GM19025 (cell line): ENCODE measurements at regions not wholly inside any gene's neighbourhood (a gene's known extent, or its start where the extent isn't known, plus 50 kb on each side); places are given as distances from the start of the nearest gene placed in this dataset.

Source experiments
- ATAC-seq: cut with Tn5 transposase; IDR thresholded peaks from one replicate; pipeline ENCODE4 v1.9.1; 2021; ENCODE audit warnings: mild to moderate bottlenecking, low read depth, moderate library complexity; ENCODE audit not compliant: unreplicated experiment

- ATAC-seq: peak; percentile 59
These were observed 607.7 kb downstream of the PYDC2 start for GRCh38 chr3:192068464-192069254.

DNA sequence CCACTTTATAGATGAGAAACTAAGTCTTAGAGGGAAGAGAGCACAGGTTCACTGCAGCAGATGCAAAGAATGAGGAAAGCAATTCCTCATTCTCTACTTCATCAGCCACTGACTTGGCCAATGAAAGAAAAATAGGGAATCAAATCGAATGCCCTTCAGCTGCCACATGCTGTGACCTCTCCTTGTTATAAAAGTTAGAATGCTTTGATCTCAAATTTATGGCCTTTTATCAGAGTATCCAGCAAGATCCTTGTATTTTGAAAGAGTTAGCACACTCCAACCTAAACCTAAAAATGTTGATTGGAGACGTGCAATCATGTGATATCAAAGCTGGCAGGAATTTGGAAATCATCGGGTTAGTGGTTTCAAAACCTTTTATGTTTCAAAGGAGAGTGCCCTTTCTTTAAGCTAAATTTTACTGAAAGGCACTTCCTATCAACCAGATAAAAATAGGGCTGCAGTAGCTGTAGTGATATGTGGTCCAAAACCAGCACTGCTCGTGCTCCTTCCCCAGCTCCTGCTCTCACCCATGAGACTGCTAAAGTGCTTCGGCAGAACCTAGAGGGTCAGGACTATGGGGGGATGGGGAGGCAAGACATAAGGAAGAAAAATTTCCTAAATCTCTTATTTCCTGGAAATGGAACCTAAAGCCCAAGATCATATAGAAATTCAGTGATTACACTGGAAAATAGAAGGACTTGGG, 617.0 kb downstream of the PYDC2 start:
- ATAC-seq: no peak

- no peak for ATAC-seq
These were observed 618.1 kb downstream of the PYDC2 start for GRCh38 chr3:192079098-192079497.

DNA sequence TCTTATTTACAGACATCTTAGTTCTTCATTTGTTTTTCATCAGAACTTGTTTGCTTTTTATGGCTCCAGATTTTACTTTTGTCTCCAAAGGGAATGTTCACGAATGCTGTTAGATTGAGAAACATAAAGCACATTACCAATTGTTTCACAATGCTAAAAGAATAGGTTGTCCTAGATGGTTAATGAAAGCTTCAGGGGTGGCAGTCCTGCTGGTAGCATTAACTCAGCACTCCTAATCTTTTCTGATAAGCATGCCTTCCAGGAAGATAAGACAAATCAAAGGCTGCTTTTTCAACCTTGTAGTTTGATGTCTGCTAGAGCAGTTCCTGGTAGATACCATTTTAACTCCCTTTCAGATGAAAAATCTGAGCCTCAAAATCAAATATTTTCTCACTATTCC, 619.4 kb downstream of the PYDC2 start:
- no peak for ATAC-seq

DNA sequence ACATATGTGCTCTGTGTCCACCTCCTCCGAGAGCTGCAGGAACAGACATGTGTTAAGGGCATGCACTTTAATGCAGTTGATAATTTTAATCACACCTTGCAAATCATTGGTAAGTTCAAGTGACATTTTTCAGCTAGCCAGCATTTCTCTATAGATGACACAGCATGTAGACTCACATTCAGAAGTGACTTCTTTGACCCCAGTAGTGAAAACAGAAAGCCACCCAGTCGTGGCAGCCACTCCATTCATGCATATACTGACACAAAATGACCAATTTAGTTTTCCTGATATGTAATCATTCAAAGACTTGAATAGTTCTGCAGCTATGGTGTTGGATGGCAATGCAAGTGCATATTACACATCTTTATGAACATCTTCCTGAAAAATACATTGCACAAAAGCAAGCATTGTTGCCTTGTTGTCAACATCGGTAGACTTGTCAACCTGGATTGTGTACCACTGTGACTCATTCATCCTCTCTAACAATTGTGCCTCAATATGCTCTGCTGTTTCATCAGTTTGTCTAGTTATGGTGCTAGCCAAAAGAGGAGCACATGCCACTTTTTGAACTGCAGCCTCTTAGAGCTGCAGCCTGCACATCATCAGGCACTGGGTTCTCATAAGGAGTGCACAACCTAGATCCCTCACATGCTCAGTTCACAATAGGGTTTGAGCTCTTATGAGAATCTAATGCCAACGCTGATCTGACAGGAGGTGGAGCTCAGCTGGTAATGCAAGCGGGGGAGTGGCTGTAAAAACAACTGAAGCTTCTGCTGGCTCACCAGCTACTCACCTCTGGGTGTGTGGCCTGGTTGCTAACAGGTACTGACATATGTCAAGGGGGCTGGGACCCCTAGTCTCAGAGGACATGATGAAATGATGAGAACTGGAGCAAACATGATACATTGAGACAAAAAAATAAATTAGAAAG, 622.0 kb downstream of the PYDC2 start:
- ATAC-seq: peak; percentile 81
